T-cell (primary cell): ENCODE measurements at regions not wholly inside any gene's neighbourhood (a gene's known extent, or its start where the extent isn't known, plus 50 kb on each side); places are given as distances from the start of the nearest gene placed in this dataset.

ENCODE experiments used
- ATAC-seq, 4 experiments: fragments of 200-7000 bp in 3 of 4; fragments of 150-1000 bp in 1 of 4; cut with Tn5 transposase; replicated peaks in 1 of 4; 1 replicate in 3 of 4; 2 replicates in 1 of 4; pipeline ENCODE4 v1.10.0; 2021; ENCODE audit warnings: moderate library complexity in 3 of 4, mild to moderate bottlenecking in 2 of 4, moderate number of reproducible peaks in 1 of 4
- CTCF ChIA-PET, 2 donors: fragments of 300-600 bp; sonication (Branson Sonifier 250); formaldehyde crosslinking; loops; one replicate each; lab custom pipeline; 2022; ENCODE audit warnings: antibody characterized with exemption in 2 of 2; lab: Charles Lee
- POLR2A ChIA-PET, 2 donors: fragments of 300-600 bp; sonication (Branson Sonifier 250); formaldehyde crosslinking; loops; one replicate each; lab custom pipeline; 2022; ENCODE audit warnings: antibody characterized with exemption in 2 of 2; lab: Charles Lee
- DNase-seq, 35 experiments: peaks; one replicate each; pipeline versions ENCODE4 v3.0.0 to v3.0.0-alpha.2; 2013 to 2023
- H3K27ac ChIP-seq: one replicate; pipeline ENCODE4 v1.5.1; 2013; ENCODE audit warnings: low read length
- H3K27me3 ChIP-seq, 2 experiments: replicated peaks in 1 of 2; 1 replicate in 1 of 2; 2 replicates in 1 of 2; pipeline versions ENCODE4 v1.6.1 to v1.7.0; 2013; ENCODE audit warnings: low read length in 1 of 2, mixed read lengths in 1 of 2; ENCODE audit not compliant: control insufficient read depth in 2 of 2, insufficient read depth in 2 of 2; ENCODE audit errors: extremely low read depth in 1 of 2
- H3K36me3 ChIP-seq, 2 donors: 1 replicate in 1 of 2; 2 replicates in 1 of 2; pipeline versions ENCODE4 v1.6.1 to v1.7.0; 2013; ENCODE audit warnings: low read length in 1 of 2; ENCODE audit not compliant: control insufficient read depth in 2 of 2, insufficient read depth in 1 of 2; ENCODE audit errors: extremely low read depth in 1 of 2
- H3K4me1 ChIP-seq, 2 experiments: 1 replicate in 1 of 2; 2 replicates in 1 of 2; pipeline versions ENCODE4 v1.6.1 to v1.7.0; 2013; ENCODE audit warnings: low read length in 2 of 2, mixed read lengths in 1 of 2; ENCODE audit not compliant: insufficient read depth in 2 of 2, control insufficient read depth in 1 of 2; ENCODE audit errors: extremely low read depth in 1 of 2
- H3K4me3 ChIP-seq, 2 donors: 1 replicate in 1 of 2; 2 replicates in 1 of 2; pipeline versions ENCODE4 v1.5.1 to v1.7.0; 2013; ENCODE audit warnings: mild to moderate bottlenecking in 2 of 2, low read length in 1 of 2, moderate library complexity in 1 of 2; ENCODE audit not compliant: control insufficient read depth in 1 of 2; ENCODE audit errors: extremely low read depth in 1 of 2
- H3K9me3 ChIP-seq: 2 replicates; pipeline ENCODE4 v1.7.0; 2013
- H3K27ac Mint-ChIP-seq, 2 donors: one replicate each; pipeline ENCODE4 v1.8.0; 2020 to 2021; ENCODE audit warnings: mild to moderate bottlenecking in 2 of 2, mixed read lengths in 2 of 2
- H3K27me3 Mint-ChIP-seq, 2 donors: one replicate each; pipeline ENCODE4 v1.8.0; 2021 to 2022; ENCODE audit warnings: mixed read lengths in 2 of 2
- H3K36me3 Mint-ChIP-seq: one replicate; pipeline ENCODE4 v1.8.0; 2021; ENCODE audit warnings: mixed read lengths
- H3K4me1 Mint-ChIP-seq, 3 donors: one replicate each; pipeline ENCODE4 v1.8.0; 2020 to 2022; ENCODE audit warnings: mixed read lengths in 3 of 3, mild to moderate bottlenecking in 1 of 3
- H3K4me3 Mint-ChIP-seq, 3 donors: one replicate each; pipeline ENCODE4 v1.8.0; 2020 to 2022; ENCODE audit warnings: mild to moderate bottlenecking in 3 of 3, mixed read lengths in 3 of 3, moderate library complexity in 3 of 3
- H3K9me3 Mint-ChIP-seq, 3 donors: one replicate each; pipeline ENCODE4 v1.8.0; 2020 to 2022; ENCODE audit warnings: mixed read lengths in 3 of 3
- WGBS: methylation state at CpG from one replicate; pipeline ENCODE4 v1.1.5; 2013; ENCODE audit warnings: missing lambda C conversion rate; ENCODE audit not compliant: insufficient coverage; 5-methylcytosine and 5-hydroxymethylcytosine counted together

DNA sequence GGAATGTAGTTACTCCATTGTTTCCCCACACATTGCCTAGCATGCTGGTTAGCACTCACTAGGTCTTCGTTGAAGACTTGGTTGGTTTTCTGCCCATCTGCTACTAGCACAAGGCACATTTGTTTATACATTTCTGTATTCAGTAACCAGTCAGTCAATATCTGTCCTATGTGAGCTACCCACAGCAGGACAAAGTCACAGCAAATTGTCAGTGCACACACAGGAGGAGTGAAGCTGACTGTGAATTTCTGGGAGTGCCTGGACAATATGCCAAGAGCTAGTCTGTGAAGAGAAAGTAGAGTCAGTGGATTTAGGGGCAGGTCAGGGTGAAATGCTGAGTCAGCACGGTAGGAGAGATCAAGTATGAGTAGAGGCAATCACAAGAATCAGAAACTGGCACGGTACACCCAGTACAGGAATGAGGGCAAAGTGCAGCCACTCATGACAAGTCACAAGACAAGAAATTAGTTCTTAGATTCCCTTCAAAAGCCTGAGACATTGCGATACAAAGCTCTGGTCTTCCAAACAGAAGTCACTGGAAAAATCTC, 1049.8 kb upstream of the POU3F4 start:
- DNase-seq, result no peak
- ATAC-seq, result no peak
- H3K4me3 ChIP-seq, result no peak overlapping the region
- Mint-ChIP-seq H3K27ac (no peak overlapping the region), H3K9me3 (peaks cover 0 to 2% (median 0%) of the 10 kb centered on the region in 3 donors), H3K4me3 (no peak overlapping the region), H3K36me3 (no peaks in the 10 kb centered on the region), H3K27me3 (peaks cover 0 to 3% of the 10 kb centered on the region in 2 donors), H3K4me1 (no peaks in the 10 kb centered on the region)
- H3K27me3 ChIP-seq, result no peaks in the 10 kb centered on the region
- no CpG with 5 or more reads among the region's 4 CpGs for WGBS
- H3K36me3 ChIP-seq, result no peaks in the 10 kb centered on the region
- CTCF ChIA-PET, result no interaction called here
- H3K4me1 ChIP-seq, result no peaks in the 10 kb centered on the region
- H3K27ac ChIP-seq, result no peak overlapping the region
- no peaks in the 10 kb centered on the region for H3K9me3 ChIP-seq
- POLR2A ChIA-PET, result no interaction called here

DNA sequence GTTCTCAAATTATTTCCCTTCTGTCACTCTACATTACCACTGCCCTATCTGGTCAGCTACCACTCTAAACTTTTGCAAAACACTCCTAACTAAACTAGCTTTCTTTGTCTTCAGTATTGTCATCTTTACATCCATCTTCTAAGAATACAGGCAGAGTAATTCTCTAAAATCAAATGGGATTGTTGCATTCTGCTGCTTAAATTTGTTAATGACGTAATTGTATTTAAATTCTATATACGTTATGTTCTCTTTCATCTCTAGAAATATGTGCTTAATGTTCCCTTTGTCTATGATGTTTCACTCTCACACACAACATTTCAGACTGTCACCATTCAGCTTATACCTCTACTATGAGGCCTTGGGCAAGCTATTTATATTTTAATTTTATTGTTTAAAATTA, 1041.1 kb upstream of the POU3F4 start:
- H3K4me1 Mint-ChIP-seq, result no peaks in the 10 kb centered on the region
- WGBS, result no CpG with 5 or more reads among the region's 2 CpGs
- H3K27ac ChIP-seq, result no peak overlapping the region
- peaks cover 0 to 3% of the 10 kb centered on the region in 2 donors for H3K27me3 Mint-ChIP-seq
- no peaks in the 10 kb centered on the region for H3K27me3 ChIP-seq
- ATAC-seq (no peak), DNase-seq (no peak)
- H3K36me3 ChIP-seq, result no peaks in the 10 kb centered on the region
- ChIA-PET POLR2A (no interaction called here), CTCF (interaction anchor here in 1 of 2 donors (0.5 kb wide), 1 partner anchor 35 kb away, joined by 3 read pairs; no protein-coding TSS in a partner anchor)
- H3K4me3 Mint-ChIP-seq, result no peak overlapping the region
- H3K9me3 Mint-ChIP-seq, result no peaks in the 10 kb centered on the region
- peaks cover 2% of the 10 kb centered on the region for H3K9me3 ChIP-seq
- no peak overlapping the region for H3K4me3 ChIP-seq
- no peak overlapping the region for H3K27ac Mint-ChIP-seq
- no peaks in the 10 kb centered on the region for H3K4me1 ChIP-seq
- H3K36me3 Mint-ChIP-seq, result no peaks in the 10 kb centered on the region
